Fibroblast of lung (primary cell): ENCODE measurements at regions not wholly inside any gene's neighbourhood (a gene's known extent, or its start where the extent isn't known, plus 50 kb on each side); places are given as distances from the start of the nearest gene placed in this dataset.
A peak's percentile ranks its signal among the peaks of the same experiment; 100 is the strongest.

ENCODE experiments used
- DNase-seq, 2 donors: peaks; one replicate each; pipeline versions ENCODE4 v3.0.0 to v3.0.0-alpha.2; 2010; ENCODE audit warnings: low read depth in 2 of 2
- H2AFZ ChIP-seq: 2 replicates; pipeline ENCODE4 v1.5.1; 2012; ENCODE audit warnings: low read length, control low read depth, inconsistent platforms
- H3K27ac ChIP-seq: 2 replicates; pipeline ENCODE4 v1.5.1; 2011; ENCODE audit warnings: low read length, control low read depth; ENCODE audit not compliant: insufficient read depth
- H3K27me3 ChIP-seq: 2 replicates; pipeline ENCODE4 v1.5.1; 2011; ENCODE audit warnings: mild to moderate bottlenecking, low read length; ENCODE audit not compliant: control insufficient read depth, insufficient read depth
- H3K36me3 ChIP-seq: 2 replicates; pipeline ENCODE4 v1.5.1; 2011; ENCODE audit warnings: low read length; ENCODE audit not compliant: control insufficient read depth, insufficient read depth
- H3K4me1 ChIP-seq: 2 replicates; pipeline ENCODE4 v1.5.1; 2011; ENCODE audit warnings: low read length; ENCODE audit not compliant: control insufficient read depth, insufficient read depth; ENCODE audit errors: extremely low read depth
- H3K4me2 ChIP-seq: 2 replicates; pipeline ENCODE4 v1.5.1; 2011; ENCODE audit warnings: low read length, control low read depth; ENCODE audit not compliant: insufficient read depth; ENCODE audit errors: extremely low read depth
- H3K4me3 ChIP-seq, 4 experiments: fragments of 200-600 bp in 1 of 4; sonication (generic) in 1 of 4; replicated peaks in 1 of 4; 2 replicates each; pipeline ENCODE4 v1.5.1; 2011 to 2016; ENCODE audit warnings: low read length in 4 of 4, low read depth in 3 of 4, mild to moderate bottlenecking in 3 of 4, control low read depth in 2 of 4, inconsistent platforms in 1 of 4, mixed read lengths in 1 of 4; ENCODE audit not compliant: insufficient read depth in 1 of 4; ENCODE audit errors: control extremely low read depth in 1 of 4
- H3K79me2 ChIP-seq: 2 replicates; pipeline ENCODE4 v1.5.1; 2012; ENCODE audit warnings: mild to moderate bottlenecking, low read length, inconsistent platforms; ENCODE audit not compliant: control insufficient read depth, insufficient read depth
- H3K9ac ChIP-seq: 2 replicates; pipeline ENCODE4 v1.5.1; 2011; ENCODE audit warnings: mild to moderate bottlenecking, low read length, control low read depth; ENCODE audit not compliant: insufficient read depth
- H3K9me3 ChIP-seq: 2 replicates; pipeline ENCODE4 v1.5.1; 2012; ENCODE audit warnings: low read depth, low read length; ENCODE audit not compliant: control insufficient read depth, insufficient read depth
- H4K20me1 ChIP-seq: 2 replicates; pipeline ENCODE4 v1.5.1; 2011; ENCODE audit warnings: low read length; ENCODE audit not compliant: control insufficient read depth, insufficient read depth; ENCODE audit errors: extremely low read depth
- CTCF ChIP-seq, 2 donors: IDR thresholded peaks in 1 of 2; conservative IDR thresholded peaks in 1 of 2; 1 replicate in 1 of 2; 2 replicates in 1 of 2; pipeline ENCODE4 v1.5.1; 2011 to 2012; ENCODE audit warnings: low read length in 2 of 2, control low read depth in 1 of 2, inconsistent platforms in 1 of 2, low read depth in 1 of 2, mild to moderate bottlenecking in 1 of 2
- EZH2 ChIP-seq: IDR thresholded peaks from 2 replicates; pipeline ENCODE4 v1.5.1; 2012; ENCODE audit warnings: low read length, control low read depth, mild to moderate bottlenecking; ENCODE audit errors: missing control alignments

- Histone ChIP-seq H3K9me3 (no peaks in the 10 kb centered on the region), H3K4me2 (no peak overlapping the region), H3K36me3 (no peaks in the 10 kb centered on the region), H3K4me1 (no peaks in the 10 kb centered on the region), H2AFZ (no peak overlapping the region), H3K79me2 (no peaks in the 10 kb centered on the region), H3K4me3 (no peak overlapping the region), H3K27me3 (no peaks in the 10 kb centered on the region), H3K9ac (no peak overlapping the region), H4K20me1 (no peaks in the 10 kb centered on the region), H3K27ac (no peak overlapping the region)
- TF ChIP-seq CTCF (conservative IDR thresholded peaks at IDR 0.05 in 1 of 2, IDR thresholded peaks at IDR 0.05 in 1 of 2; ENCODE audit: low read depth in 1 of 2, low read length in 2 of 2) (no peak), EZH2 (no peak)
- DNase-seq = no peak
Measured at GRCh38 chr21:15480160-15480559, 249.6 kb upstream of the USP25 start.

- H3K4me2 ChIP-seq = no peak overlapping the region
- no peak overlapping the region for H3K27ac ChIP-seq
- TF ChIP-seq EZH2 = no peak
- peak; percentile 89 to 96 for TF ChIP-seq CTCF (conservative IDR thresholded peaks at IDR 0.05 in 1 of 2, IDR thresholded peaks at IDR 0.05 in 1 of 2; ENCODE audit: low read depth in 1 of 2, low read length in 2 of 2)
- no peak overlapping the region for H3K9ac ChIP-seq
- H2AFZ ChIP-seq = peak overlapping the region; percentile 29
- H3K79me2 ChIP-seq = no peaks in the 10 kb centered on the region
- no peaks in the 10 kb centered on the region for H3K9me3 ChIP-seq
- no peaks in the 10 kb centered on the region for H3K4me1 ChIP-seq
- no peaks in the 10 kb centered on the region for H4K20me1 ChIP-seq
- H3K27me3 ChIP-seq = no peaks in the 10 kb centered on the region
- H3K36me3 ChIP-seq = no peaks in the 10 kb centered on the region
- H3K4me3 ChIP-seq = no peak overlapping the region
- DNase-seq = peak; percentile 83 to 89
Measured at GRCh38 chr21:15483138-15483780, 246.5 kb upstream of the USP25 start.

GRCh38 chr21:15486460-15487195 is 243.2 kb upstream of the USP25 start:
- no peak overlapping the region for H2AFZ ChIP-seq
- H3K27ac ChIP-seq = no peak overlapping the region
- no peaks in the 10 kb centered on the region for H3K9me3 ChIP-seq
- H3K4me2 ChIP-seq = no peak overlapping the region
- H3K27me3 ChIP-seq = no peaks in the 10 kb centered on the region
- no peak for DNase-seq
- H3K79me2 ChIP-seq = no peaks in the 10 kb centered on the region
- no peaks in the 10 kb centered on the region for H3K4me1 ChIP-seq
- H4K20me1 ChIP-seq = no peaks in the 10 kb centered on the region
- H3K9ac ChIP-seq = no peak overlapping the region
- no peaks in the 10 kb centered on the region for H3K36me3 ChIP-seq
- H3K4me3 ChIP-seq = no peak overlapping the region
- TF ChIP-seq CTCF (conservative IDR thresholded peaks at IDR 0.05 in 1 of 2, IDR thresholded peaks at IDR 0.05 in 1 of 2; ENCODE audit: low read depth in 1 of 2, low read length in 2 of 2) (no peak), EZH2 (no peak)
